HG03354 (cell line): ENCODE measurements at regions not wholly inside any gene's neighbourhood (a gene's known extent, or its start where the extent isn't known, plus 50 kb on each side); places are given as distances from the start of the nearest gene placed in this dataset.

ENCODE experiments used
- ATAC-seq: cut with Tn5 transposase; IDR thresholded peaks from one replicate; pipeline ENCODE4 v1.9.1; 2021; ENCODE audit warnings: mild to moderate bottlenecking; ENCODE audit not compliant: unreplicated experiment, poor library complexity, severe bottlenecking

DNA sequence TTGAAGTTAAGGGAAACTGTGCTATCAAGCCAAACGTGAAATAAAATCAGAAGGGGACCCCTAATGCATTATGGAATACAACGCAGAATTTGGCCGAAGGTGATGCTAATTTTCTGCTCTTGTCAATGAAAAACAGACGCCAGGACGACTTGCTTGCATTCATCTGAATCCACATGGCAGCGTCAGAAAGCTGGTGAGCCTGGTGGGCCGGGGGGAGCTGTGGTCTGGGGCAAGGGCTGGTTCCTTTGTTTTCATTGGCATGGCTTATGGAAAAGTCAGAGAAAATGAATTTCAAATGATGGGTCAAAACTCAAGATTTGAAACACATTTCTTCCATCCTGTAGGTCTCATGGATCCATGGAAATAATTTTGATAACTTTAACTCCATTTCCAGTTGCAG, 86.4 kb upstream of the RUNX1 start:
- no peak for ATAC-seq

DNA sequence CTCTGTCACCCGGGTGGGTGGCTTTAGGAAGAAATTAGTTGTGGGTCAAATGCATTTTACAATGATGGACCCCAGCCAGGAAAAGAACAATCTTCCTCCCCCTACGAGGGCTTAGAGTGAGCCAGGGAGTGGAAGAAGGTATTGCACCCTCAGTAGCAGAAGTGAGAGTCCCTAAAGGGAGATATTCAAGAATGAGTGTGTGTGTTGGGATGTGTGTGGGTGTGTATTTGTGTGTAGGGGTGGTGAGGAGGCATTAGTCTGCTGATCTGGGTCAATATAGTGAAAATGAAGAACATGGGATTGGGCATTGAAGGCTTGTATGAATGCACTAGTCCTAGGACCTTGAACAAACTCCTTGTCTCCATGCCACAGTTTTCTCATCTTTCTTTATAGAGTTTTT, 85.2 kb upstream of the RUNX1 start:
- no peak for ATAC-seq

DNA sequence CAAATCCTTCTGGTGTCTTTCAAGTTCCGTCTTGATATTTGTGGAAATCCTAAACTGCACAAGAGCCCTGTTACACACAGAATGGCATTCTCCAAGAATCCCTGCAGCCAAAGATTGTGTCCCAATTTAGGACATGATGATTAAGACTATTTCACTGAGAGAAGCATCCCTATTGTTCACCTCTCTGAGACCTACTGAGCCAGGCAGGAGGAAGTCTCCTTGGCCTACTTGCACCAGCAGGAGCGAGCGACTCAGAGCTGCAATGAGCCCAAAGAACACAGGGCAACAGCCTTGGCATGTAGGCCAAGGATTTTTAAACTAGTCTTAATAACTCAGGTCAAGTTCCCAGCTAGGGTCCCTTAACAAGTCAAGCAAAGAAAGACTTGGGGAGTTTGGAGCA, 79.4 kb upstream of the RUNX1 start:
- ATAC-seq, result no peak

DNA sequence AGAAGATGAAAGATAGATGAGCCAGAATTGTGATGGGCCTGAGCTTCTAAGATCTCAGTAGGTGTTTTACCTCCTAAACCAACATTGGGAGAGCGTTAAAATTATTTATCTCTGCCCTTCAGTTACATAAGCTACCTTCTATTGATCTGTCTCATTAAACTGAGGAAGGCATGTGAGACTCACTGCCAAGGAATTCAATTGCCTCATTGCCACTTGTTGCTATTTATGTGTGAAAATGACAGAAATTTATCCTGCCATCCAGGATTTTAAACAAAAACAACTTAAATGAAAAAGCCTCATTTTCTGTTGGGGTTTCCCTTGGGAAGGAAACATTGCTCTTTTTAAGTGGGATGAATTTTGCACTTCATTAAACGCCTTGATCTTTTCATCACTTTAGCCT, 78.7 kb upstream of the RUNX1 start:
- no peak for ATAC-seq

DNA sequence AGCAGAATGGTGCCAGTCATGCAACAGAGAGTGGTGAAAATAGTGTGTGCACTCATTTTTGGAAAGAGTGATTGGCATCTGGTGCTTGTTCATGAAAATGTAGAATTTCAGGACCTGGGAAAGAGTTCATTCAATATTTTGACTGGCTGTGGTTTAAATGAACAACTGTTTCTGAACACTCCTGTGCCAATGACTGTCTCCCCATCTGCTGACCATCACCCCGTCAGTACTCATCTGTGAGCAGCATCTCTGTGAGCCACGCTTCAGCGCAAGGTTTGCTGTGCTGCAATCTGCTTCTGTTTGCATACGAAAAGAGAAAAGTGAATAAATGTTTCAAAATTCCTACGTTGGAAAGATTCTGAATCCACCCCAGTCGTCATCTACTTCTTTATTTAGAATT, 77.9 kb upstream of the RUNX1 start:
- ATAC-seq, result no peak

DNA sequence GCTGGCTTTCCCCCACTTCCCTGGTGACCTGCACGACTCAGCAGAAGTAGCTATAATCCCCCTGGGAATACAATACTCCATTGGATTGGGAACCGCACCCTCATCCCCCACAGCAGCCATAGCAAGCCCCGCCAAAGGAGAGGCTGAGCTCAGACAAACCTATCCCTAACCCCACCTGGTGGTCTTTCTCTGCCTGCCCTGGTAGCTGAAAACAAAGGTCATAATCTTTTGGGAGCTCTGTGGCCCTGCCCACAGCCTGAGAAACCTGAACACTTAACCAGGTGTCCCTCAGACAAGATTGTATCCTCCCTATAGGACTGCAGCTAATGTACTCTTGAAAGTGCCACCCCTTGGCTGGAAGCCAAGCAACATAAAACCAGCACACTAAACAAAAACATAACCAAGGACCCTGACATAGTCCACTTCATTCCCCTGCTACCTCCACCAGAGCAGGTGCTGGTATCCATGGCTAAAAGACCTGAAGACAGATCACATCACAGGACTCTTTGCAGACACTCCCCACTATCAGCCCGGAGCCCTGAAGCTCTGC, 71.6 kb upstream of the RUNX1 start:
- no peak for ATAC-seq

DNA sequence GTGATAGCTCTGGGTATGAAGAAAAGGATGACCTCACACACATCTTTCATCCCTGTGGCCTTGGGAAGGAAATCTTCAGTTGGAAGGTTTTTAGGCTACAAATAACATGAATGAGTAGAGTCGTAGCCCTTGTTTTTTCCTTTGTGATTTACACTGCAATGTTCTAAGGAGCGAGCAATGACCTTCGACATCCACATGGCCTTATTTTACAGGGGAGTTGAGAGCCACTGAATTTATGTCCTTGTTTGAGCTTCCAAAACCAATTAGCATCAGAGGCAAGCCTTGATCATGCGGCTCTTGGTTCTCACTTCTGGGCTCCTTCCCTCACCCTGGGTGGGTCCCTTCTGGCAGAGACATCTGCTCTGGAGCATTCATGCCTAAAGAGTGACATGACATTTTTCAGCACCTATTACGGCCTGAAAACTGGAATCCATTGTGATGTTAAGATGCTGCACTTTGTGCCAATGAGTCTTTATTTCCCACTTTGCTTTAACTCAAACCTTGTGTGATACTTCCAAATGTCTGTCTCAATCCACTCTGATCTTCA, 70.5 kb upstream of the RUNX1 start:
- no peak for ATAC-seq

DNA sequence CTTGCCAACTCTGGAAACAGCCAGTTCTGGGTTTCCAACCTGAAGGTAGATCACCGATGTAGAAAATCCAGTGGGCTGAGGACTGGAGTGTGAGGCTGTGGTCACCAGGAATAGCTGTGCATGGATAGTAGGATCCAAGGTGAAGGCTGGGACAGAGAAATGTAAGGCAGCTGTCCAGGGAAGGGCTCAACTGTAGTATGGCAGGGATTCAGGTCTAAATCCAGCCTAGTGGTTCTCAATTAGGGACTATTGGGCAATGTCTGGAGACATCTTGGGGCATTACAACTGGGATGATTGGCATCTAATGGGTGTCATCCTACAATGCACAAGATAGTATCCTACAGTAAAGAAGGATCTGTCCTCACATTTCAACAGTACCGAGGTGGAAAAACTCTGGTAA, 67.7 kb upstream of the RUNX1 start:
- no peak for ATAC-seq

DNA sequence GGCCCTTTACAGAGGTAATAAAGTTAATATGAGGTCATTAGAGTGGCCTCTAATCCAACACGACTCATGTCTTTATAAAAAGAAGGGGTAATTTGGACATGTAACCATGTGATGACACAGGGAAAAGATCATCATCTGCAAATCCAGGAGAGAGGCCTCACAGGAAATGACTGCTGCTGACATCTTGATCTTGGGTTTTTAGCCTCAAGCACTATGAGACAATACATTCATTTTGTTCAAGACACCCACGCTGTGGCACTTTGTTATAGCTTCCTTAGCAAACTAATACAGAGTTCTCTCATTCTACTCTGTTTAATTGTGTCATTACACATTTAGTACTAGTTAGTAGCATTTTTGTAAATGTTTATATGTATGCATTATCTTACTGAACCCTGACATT, 64.0 kb upstream of the RUNX1 start:
- no peak for ATAC-seq

DNA sequence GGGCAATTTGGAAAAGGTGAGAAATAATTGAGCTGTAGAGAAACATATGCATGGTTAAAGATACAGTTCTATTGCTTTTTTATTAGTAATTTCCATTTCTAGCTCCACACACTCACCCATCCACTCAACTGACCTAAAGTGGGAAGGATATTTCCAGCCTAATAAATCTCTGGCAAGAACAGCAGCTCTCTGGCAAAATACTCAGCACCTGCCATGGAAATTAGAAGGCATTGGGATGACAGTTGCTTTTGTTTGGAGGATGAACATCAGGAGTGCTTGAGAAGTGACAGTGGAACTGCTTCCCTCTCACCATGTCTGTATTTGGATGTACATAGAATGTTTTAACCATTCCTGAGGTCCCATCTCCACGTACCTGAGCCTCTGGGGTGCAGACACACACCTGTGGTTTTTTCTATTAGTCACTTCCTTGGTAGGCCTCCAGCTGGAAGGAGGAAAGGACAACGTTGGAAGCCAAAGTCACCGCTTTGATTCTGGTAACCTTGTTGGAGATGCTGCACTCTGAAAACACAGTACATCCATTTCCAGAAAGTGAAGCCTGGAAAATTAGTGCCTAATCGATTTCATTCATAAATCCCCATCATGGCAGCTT, 62.3 kb upstream of the RUNX1 start:
- ATAC-seq, result no peak

DNA sequence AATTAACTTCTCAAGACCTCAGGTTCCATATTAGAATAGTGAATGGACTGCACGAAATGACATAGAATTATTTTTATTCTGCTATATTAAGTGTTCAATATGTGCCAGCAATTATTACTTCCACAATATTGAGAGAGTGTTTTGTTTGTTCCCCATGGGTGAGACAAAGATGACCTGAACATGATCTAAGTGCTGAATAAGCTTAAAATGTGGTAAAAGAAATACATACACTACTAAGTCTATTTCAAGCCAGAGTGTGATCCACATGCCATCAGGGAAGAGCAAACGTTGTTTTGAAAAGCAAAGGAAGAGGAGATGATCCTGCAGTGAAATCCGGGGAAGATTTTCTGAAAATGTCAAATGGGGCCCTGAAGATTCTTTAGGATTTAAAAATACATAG, 59.8 kb upstream of the RUNX1 start:
- no peak for ATAC-seq

DNA sequence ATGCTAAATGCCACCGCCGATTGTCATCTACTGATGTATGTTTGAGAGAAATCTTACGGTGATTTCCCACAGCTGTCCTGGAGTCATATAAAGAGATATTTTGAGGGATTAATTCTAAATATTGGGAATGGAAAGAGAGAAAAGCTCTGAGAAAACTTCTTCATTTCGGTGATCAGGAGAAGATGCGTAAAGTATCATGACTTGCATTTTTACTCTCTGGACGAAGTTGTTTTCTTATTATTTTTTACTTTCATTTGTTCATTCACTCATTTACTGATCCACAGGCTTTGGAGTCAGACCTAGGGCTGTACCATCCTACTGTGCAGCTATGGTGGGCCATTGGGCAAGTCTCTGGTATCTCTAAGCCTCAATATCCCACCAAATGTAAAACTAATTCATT, 58.4 kb upstream of the RUNX1 start:
- ATAC-seq, result no peak

DNA sequence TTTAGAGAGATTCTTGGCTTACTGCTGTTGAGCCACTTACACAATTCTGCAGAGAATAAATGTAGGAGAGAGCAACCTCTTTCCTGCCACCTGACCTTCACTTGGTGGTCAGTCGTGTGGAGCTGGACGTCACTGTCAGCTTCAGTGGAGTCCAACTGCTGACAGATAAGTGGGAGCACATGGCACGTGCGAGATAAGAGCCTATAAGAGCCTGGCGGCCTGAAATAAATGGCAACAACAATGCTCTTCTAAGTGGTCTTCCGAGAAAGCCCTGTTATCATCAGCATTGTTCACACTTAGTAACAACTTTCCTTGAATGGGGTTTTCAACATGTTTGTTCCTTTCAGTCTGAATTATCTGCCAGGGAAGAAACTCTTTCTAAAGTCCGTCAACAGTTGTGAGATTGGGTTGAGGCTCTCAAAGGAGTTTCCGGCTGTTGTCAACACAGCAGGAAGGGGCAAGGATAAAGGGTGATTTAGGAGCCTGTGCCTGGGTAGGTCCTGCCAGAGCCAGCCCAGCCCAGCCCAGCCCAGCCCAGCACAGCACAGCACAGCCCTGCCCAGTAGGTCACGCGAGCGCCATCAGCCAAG, 57.2 kb upstream of the RUNX1 start:
- no peak for ATAC-seq

DNA sequence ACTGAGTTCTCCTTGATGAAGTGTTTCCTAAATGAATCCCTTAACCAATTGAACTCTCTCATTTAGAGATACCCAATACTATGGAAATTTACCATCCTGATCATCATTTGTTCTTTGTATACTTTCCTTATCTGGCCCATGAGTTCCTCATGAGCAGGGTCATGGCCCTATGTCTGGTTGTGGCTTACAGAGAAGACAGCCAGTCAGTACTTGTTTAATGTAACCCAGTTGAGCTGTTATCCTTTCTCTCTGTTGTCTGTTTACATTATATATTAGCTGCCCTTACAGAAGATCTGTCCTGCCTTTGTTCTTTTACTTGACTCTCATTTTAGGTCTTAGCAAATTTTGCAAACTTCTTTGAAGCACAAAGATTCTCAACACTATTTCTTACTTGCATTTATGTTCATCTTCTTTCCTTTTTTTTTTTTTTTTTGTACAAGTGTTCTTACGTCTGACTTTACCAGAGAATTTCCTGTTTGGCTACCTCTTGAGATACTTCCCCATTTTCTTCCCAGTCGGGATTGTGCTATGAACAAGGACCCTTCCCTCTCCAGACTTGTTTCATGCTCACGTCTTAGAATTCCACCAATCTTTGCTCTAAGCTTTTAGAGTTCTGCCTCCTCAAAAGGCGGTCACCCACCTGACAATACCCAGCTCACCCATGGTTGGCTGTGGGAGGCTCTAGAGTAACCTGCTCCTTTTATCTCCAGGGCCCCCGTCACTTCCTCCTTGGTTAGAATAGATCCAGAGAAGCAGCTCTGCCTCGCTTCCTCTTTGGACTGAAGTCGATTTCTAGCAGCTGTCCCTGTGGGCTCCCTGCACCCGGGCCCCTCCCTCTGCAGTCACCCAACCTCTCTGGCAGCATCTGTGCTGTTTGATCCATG, 53.6 kb upstream of the RUNX1 start:
- no peak for ATAC-seq

DNA sequence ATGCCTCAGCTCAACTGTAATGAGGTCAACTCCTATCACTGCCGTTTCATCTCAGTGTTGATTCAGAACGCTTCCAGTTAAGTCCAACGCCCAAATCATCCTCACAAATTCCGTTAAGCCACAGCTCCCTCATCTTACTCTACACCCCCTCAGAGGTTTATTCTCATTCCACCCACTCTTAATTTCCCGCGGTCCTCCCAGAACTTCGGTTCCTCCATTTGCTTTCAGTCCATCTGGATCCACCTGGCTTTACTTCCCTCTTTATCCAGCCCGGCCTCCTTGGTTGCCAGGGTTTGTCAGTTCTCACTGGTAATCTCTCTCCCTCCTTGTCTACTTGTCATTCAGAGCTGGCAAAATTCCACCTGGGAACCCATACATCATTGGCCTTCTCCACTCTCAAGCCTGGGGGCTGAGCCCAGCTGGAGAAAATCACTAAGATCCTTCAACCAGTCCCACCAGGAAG, 51.3 kb upstream of the RUNX1 start:
- ATAC-seq, result no peak

DNA sequence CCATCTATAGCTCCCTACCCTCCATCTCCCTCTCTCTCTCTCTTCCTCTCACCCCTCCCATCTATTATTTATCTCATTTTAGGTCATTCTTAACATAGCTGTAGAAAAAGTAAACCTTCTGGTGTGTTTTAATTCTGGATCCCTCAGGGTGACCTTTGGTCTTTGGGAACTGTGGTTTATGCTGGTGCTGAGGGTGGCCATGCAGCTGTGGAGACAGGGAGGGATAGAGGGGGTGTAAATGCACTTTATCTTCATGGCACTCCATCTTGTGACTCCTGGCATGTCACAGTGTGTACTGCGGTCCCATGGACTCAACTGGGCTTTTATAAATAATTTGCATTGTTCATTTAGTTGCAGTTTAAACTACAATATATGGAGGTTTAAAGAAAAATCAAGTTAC, 50.2 kb upstream of the RUNX1 start:
- no peak for ATAC-seq
